Esophagus squamous epithelium (tissue), 5 donors: ENCODE measurements at regions not wholly inside any gene's neighbourhood (a gene's known extent, or its start where the extent isn't known, plus 50 kb on each side); places are given as distances from the start of the nearest gene placed in this dataset.

Experiments used
- DNase-seq: peaks from one replicate; lab custom pipeline; 2025; lab: John Stamatoyannopoulos, UW
- H3K27ac ChIP-seq, 4 donors: fragments of 200-600 bp; sonication (generic); one replicate each; pipeline ENCODE4 v1.5.1; 2016 to 2019; ENCODE audit warnings: mild to moderate bottlenecking in 1 of 4
- H3K27me3 ChIP-seq, 4 donors: fragments of 200-600 bp; sonication (generic); 1 replicate in 3 of 4; 2 replicates in 1 of 4; pipeline versions ENCODE4 v1.5.1 to v1.6.0; 2017 to 2021; ENCODE audit warnings: antibody characterized with exemption in 1 of 4
- H3K36me3 ChIP-seq, 3 donors: fragments of 200-600 bp; sonication (generic); one replicate each; pipeline ENCODE4 v1.5.1; 2016 to 2019
- H3K4me1 ChIP-seq, 3 donors: fragments of 200-600 bp; sonication (generic); one replicate each; pipeline ENCODE4 v1.5.1; 2017 to 2019
- H3K4me3 ChIP-seq, 4 donors: fragments of 200-600 bp; sonication (generic); 1 replicate in 3 of 4; 2 replicates in 1 of 4; pipeline ENCODE4 v1.5.1; 2016 to 2019; ENCODE audit warnings: mild to moderate bottlenecking in 2 of 4, moderate library complexity in 1 of 4
- H3K9me3 ChIP-seq, 3 donors: fragments of 200-600 bp; sonication (generic); one replicate each; pipeline ENCODE4 v1.5.1; 2016 to 2019
- CTCF ChIP-seq, 6 experiments: fragments of 450-650 bp in 4 of 6; fragments of 200-600 bp in 2 of 6; sonication (generic) in 2 of 6; IDR thresholded peaks; one replicate each; pipeline ENCODE4 v1.5.1; 2016 to 2019; ENCODE audit warnings: antibody characterized with exemption in 6 of 6, mild to moderate bottlenecking in 4 of 6, moderate library complexity in 4 of 6
- POLR2A ChIP-seq, 4 donors: fragments of 450-650 bp; IDR thresholded peaks; one replicate each; pipeline ENCODE4 v1.6.1; 2017; ENCODE audit warnings: antibody characterized with exemption in 4 of 4, mild to moderate bottlenecking in 4 of 4, moderate library complexity in 3 of 4
- whole genome bisulfite sequencing, 2 donors: methylation state at CpG; one replicate each; pipeline ENCODE4 v1.1.5; 2018; 5-methylcytosine and 5-hydroxymethylcytosine counted together
- intact Hi-C: fragments of 100-400 bp; cut with DNase I; formaldehyde crosslinking; loops from one replicate; pipeline ENCODE4 v1.15.0; 2022
- donor health status: DM: yes; HTN: yes; CAD: no.

GRCh38 chr1:25050165-25050564, 120.1 kb upstream of the RUNX3 start:
- no peaks in the 10 kb centered on the region for H3K9me3 ChIP-seq
- peaks cover 0 to 46% (median 0%) of the 10 kb centered on the region in 4 donors for H3K27me3 ChIP-seq
- DNase-seq = no peak
- no peak overlapping the region for H3K4me3 ChIP-seq
- intact Hi-C loops = no loop called here
- WGBS, 2 donors = 48 to 67% methylated on average over 3 to 8 of the region's 8 CpGs
- H3K36me3 ChIP-seq = no peaks in the 10 kb centered on the region
- TF ChIP-seq POLR2A (IDR thresholded peaks at IDR 0.05) = no peak
- TF ChIP-seq CTCF (IDR thresholded peaks at IDR 0.05) = no peak
- no peaks in the 10 kb centered on the region for H3K4me1 ChIP-seq
- H3K27ac ChIP-seq = no peak overlapping the region

GRCh38 chr1:25049190-25049589, 119.1 kb upstream of the RUNX3 start:
- H3K4me3 ChIP-seq = no peak overlapping the region
- H3K27ac ChIP-seq = no peak overlapping the region
- intact Hi-C loops = no loop called here
- WGBS, 2 donors = 63 to 69% methylated on average over 2 of the region's 2 CpGs
- H3K36me3 ChIP-seq = no peaks in the 10 kb centered on the region
- H3K9me3 ChIP-seq = no peaks in the 10 kb centered on the region
- no peak for TF ChIP-seq CTCF (IDR thresholded peaks at IDR 0.05)
- TF ChIP-seq POLR2A (IDR thresholded peaks at IDR 0.05) = no peak
- DNase-seq = no peak
- no peaks in the 10 kb centered on the region for H3K4me1 ChIP-seq
- peaks cover 0 to 38% (median 0%) of the 10 kb centered on the region in 4 donors for H3K27me3 ChIP-seq

GRCh38 chr1:25048728-25049127, 118.7 kb upstream of the RUNX3 start:
- intact Hi-C loops = no loop called here
- Histone ChIP-seq H3K9me3 (no peaks in the 10 kb centered on the region), H3K4me1 (no peaks in the 10 kb centered on the region), H3K36me3 (no peaks in the 10 kb centered on the region), H3K27ac (no peak overlapping the region), H3K27me3 (peaks cover 0 to 38% (median 0%) of the 10 kb centered on the region in 4 donors), H3K4me3 (no peak overlapping the region)
- DNase-seq = no peak
- TF ChIP-seq CTCF (IDR thresholded peaks at IDR 0.05) = no peak
- no peak for TF ChIP-seq POLR2A (IDR thresholded peaks at IDR 0.05)
- WGBS, 2 donors = 65 to 69% methylated on average over 6 of the region's 6 CpGs

GRCh38 chr1:25047506-25048240, 117.6 kb upstream of the RUNX3 start:
- intact Hi-C loops = no loop called here
- Histone ChIP-seq H3K27ac (no peak overlapping the region), H3K4me1 (no peaks in the 10 kb centered on the region), H3K9me3 (no peaks in the 10 kb centered on the region), H3K4me3 (no peak overlapping the region), H3K36me3 (no peaks in the 10 kb centered on the region), H3K27me3 (peaks cover 0 to 34% (median 0%) of the 10 kb centered on the region in 4 donors)
- TF ChIP-seq CTCF (IDR thresholded peaks at IDR 0.05) = no peak
- WGBS, 2 donors = 71 to 87% methylated on average over 5 to 6 of the region's 11 CpGs
- no peak for DNase-seq

GRCh38 chr1:25046194-25046532, 116.1 kb upstream of the RUNX3 start:
- Histone ChIP-seq H3K4me1 (no peaks in the 10 kb centered on the region), H3K4me3 (no peak overlapping the region), H3K27me3 (peaks cover 0 to 30% (median 0%) of the 10 kb centered on the region in 4 donors), H3K36me3 (no peaks in the 10 kb centered on the region), H3K9me3 (no peaks in the 10 kb centered on the region), H3K27ac (no peak overlapping the region)
- DNase-seq = no peak
- TF ChIP-seq POLR2A (IDR thresholded peaks at IDR 0.05) (no peak), CTCF (IDR thresholded peaks at IDR 0.05) (no peak)
- intact Hi-C loops = no loop called here
- 46 to 57% methylated on average over 6 to 7 of the region's 8 CpGs for WGBS, 2 donors
